OCI-LY1 (cell line): ENCODE measurements at regions not wholly inside any gene's neighbourhood (a gene's known extent, or its start where the extent isn't known, plus 50 kb on each side); places are given as distances from the start of the nearest gene placed in this dataset.

Experiments used
- H2AFZ ChIP-seq: fragments of 200-600 bp; sonication (generic), shearing (Covaris generic); 2 replicates; pipeline ENCODE4 v1.6.0; 2014; ENCODE audit warnings: antibody characterized with exemption, mild to moderate bottlenecking, low read length
- H3F3A ChIP-seq: fragments of 200-600 bp; sonication (generic), shearing (Covaris generic); 2 replicates; pipeline ENCODE4 v1.6.0; 2014; ENCODE audit warnings: mild to moderate bottlenecking, antibody characterized with exemption, low read length, moderate library complexity; ENCODE audit not compliant: insufficient read depth
- H3K27ac ChIP-seq: fragments of 200-600 bp; sonication (generic); 2 replicates; pipeline ENCODE4 v1.5.1; 2014; ENCODE audit warnings: low read length, mixed run types, mild to moderate bottlenecking, low read depth; ENCODE audit not compliant: poor library complexity, severe bottlenecking
- H3K27me3 ChIP-seq: fragments of 200-600 bp; sonication (generic); 2 replicates; pipeline ENCODE4 v1.6.0; 2014; ENCODE audit warnings: antibody characterized with exemption, mild to moderate bottlenecking, low read length, moderate library complexity; ENCODE audit not compliant: insufficient read depth
- H3K36me3 ChIP-seq: fragments of 200-600 bp; sonication (generic); 2 replicates; pipeline ENCODE4 v1.6.1; 2014; ENCODE audit warnings: mild to moderate bottlenecking, antibody characterized with exemption, low read length, moderate library complexity, mixed read lengths; ENCODE audit not compliant: insufficient read depth
- H3K4me1 ChIP-seq: fragments of 200-600 bp; sonication (generic); 2 replicates; pipeline ENCODE4 v1.5.1; 2014; ENCODE audit warnings: mild to moderate bottlenecking, low read length, moderate library complexity; ENCODE audit not compliant: insufficient read depth, severe bottlenecking
- H3K4me2 ChIP-seq: fragments of 200-600 bp; sonication (generic), shearing (Covaris generic); 2 replicates; pipeline ENCODE4 v1.6.1; 2014; ENCODE audit warnings: low read length
- H3K4me3 ChIP-seq: fragments of 200-600 bp; sonication (generic); 2 replicates; pipeline ENCODE4 v1.5.1; 2014; ENCODE audit warnings: low read length, low read depth, mild to moderate bottlenecking, mixed read lengths; ENCODE audit not compliant: poor library complexity, severe bottlenecking
- H3K79me2 ChIP-seq: fragments of 200-600 bp; shearing (Covaris generic); 2 replicates; pipeline ENCODE4 v1.6.1; 2016; ENCODE audit warnings: mixed run types, low read length, mixed read lengths; ENCODE audit not compliant: insufficient read depth
- H3K9ac ChIP-seq: fragments of 200-600 bp; sonication (generic), shearing (Covaris generic); 2 replicates; pipeline ENCODE4 v1.6.1; 2014; ENCODE audit warnings: mild to moderate bottlenecking, low read length, mixed read lengths
- H3K9me2 ChIP-seq: fragments of 200-600 bp; sonication (generic), shearing (Covaris generic); 2 replicates; pipeline ENCODE4 v1.6.1; 2014; ENCODE audit warnings: low read depth, mild to moderate bottlenecking, low read length, mixed read lengths
- H3K9me3 ChIP-seq: fragments of 200-600 bp; shearing (Covaris generic); 2 replicates; pipeline ENCODE4 v1.6.1; 2014; ENCODE audit warnings: low read length, mixed read lengths
- H4K20me1 ChIP-seq: fragments of 200-600 bp; sonication (generic), shearing (Covaris generic); 2 replicates; pipeline ENCODE4 v1.6.0; 2016; ENCODE audit warnings: mild to moderate bottlenecking, low read length; ENCODE audit not compliant: insufficient read depth
- EZH2 ChIP-seq: fragments of 200-600 bp; sonication (generic), shearing (Covaris generic); IDR thresholded peaks from 2 replicates; pipeline ENCODE4 v1.8.0; 2017; ENCODE audit warnings: borderline replicate concordance, mixed run types, mild to moderate bottlenecking, antibody characterized with exemption, low read length, moderate library complexity, mixed read lengths
- TF ChIP-seq, protein P1 (sequence below): fragments of 200-600 bp; sonication (generic), shearing (Covaris generic); IDR thresholded peaks from 2 replicates; pipeline ENCODE4 v1.5.1; 2017; ENCODE audit warnings: mild to moderate bottlenecking, antibody characterized with exemption, low read length, moderate library complexity, mixed read lengths

DNA sequence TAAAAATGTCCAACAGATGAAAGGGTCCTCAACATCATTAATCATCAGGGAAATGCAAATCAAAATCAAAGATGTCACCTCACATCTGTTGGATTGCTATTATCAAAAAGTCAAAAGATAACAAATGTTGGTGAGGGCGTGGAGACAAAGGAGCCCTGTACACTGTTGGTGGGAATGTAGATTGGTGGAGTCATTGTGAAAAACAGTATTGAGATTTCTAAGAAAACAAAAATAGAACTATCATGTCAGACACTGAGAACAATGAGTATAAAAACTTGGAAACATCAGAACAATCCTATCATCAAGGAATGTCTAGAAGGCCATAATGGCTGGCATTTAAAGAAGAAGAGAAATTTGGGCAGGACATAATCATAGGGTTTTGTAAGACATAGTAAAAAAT lies 209.2 kb upstream of the PTGFR start:
- no peak overlapping the region for H3K4me3 ChIP-seq
- TF ChIP-seq EZH2 = no peak
- TF ChIP-seq, protein P1, sequence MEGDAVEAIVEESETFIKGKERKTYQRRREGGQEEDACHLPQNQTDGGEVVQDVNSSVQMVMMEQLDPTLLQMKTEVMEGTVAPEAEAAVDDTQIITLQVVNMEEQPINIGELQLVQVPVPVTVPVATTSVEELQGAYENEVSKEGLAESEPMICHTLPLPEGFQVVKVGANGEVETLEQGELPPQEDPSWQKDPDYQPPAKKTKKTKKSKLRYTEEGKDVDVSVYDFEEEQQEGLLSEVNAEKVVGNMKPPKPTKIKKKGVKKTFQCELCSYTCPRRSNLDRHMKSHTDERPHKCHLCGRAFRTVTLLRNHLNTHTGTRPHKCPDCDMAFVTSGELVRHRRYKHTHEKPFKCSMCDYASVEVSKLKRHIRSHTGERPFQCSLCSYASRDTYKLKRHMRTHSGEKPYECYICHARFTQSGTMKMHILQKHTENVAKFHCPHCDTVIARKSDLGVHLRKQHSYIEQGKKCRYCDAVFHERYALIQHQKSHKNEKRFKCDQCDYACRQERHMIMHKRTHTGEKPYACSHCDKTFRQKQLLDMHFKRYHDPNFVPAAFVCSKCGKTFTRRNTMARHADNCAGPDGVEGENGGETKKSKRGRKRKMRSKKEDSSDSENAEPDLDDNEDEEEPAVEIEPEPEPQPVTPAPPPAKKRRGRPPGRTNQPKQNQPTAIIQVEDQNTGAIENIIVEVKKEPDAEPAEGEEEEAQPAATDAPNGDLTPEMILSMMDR = no peak
- no peak overlapping the region for H3K27ac ChIP-seq
- H3K4me1 ChIP-seq = no peaks in the 10 kb centered on the region
- H3K9me2 ChIP-seq = no peaks in the 10 kb centered on the region
- no peak overlapping the region for H3K4me2 ChIP-seq
- H3K9me3 ChIP-seq = no peaks in the 10 kb centered on the region
- H3K9ac ChIP-seq = no peak overlapping the region
- no peaks in the 10 kb centered on the region for H3F3A ChIP-seq
- no peaks in the 10 kb centered on the region for H3K27me3 ChIP-seq
- no peaks in the 10 kb centered on the region for H3K79me2 ChIP-seq
- no peaks in the 10 kb centered on the region for H4K20me1 ChIP-seq
- H3K36me3 ChIP-seq = no peaks in the 10 kb centered on the region
- no peak overlapping the region for H2AFZ ChIP-seq

DNA sequence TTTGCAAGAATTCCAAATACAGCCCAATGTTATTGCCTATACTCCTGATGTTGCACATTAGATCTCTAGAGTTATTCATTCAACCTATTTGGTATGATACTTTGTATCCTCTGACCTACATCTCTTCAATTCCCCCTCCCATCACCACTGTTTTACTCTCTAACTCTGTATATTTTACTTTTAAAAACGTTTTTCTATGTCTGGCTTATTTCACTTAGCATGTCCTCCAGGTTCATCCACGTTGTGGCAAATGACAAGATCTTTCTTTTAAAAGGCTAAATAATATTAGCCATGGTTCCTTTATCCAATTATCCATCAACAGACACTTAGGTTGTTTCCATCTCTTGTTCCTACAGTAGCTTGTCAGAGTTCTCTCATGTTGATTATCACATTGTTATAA lies 207.1 kb upstream of the PTGFR start:
- Histone ChIP-seq H3F3A (no peaks in the 10 kb centered on the region), H3K9me3 (no peaks in the 10 kb centered on the region), H2AFZ (no peak overlapping the region), H3K36me3 (no peaks in the 10 kb centered on the region), H3K27me3 (no peaks in the 10 kb centered on the region), H3K9me2 (no peaks in the 10 kb centered on the region), H3K79me2 (no peaks in the 10 kb centered on the region), H3K9ac (no peak overlapping the region), H3K4me1 (no peaks in the 10 kb centered on the region), H3K27ac (no peak overlapping the region), H4K20me1 (no peaks in the 10 kb centered on the region), H3K4me3 (no peak overlapping the region), H3K4me2 (no peak overlapping the region)
- no peak for TF ChIP-seq EZH2
- TF ChIP-seq, protein P1 = no peak

DNA sequence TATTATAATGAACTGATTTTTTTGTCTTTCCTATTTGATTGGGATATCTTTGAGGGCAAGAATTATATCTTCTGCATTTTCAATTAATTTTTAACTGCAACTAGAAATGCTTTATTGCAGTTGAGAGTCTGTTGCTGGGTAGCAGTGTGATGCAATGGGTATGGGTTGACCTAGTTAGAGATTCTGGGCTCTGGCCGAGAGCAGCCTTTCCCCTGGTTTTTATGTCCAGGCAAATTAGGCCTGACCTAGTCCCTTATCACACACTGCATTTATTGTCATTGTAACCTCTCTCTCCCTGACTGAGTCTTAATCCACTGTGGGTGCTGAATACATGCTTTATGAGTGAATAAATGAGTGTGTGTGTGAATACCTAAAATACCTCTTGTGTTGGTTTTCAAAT lies 206.4 kb upstream of the PTGFR start:
- H3K4me3 ChIP-seq = no peak overlapping the region
- H3K27ac ChIP-seq = no peak overlapping the region
- H3K27me3 ChIP-seq = no peaks in the 10 kb centered on the region
- H3K36me3 ChIP-seq = no peaks in the 10 kb centered on the region
- H4K20me1 ChIP-seq = no peaks in the 10 kb centered on the region
- H2AFZ ChIP-seq = no peak overlapping the region
- H3K9me2 ChIP-seq = no peaks in the 10 kb centered on the region
- H3K9me3 ChIP-seq = no peaks in the 10 kb centered on the region
- H3F3A ChIP-seq = no peaks in the 10 kb centered on the region
- H3K9ac ChIP-seq = no peak overlapping the region
- no peak overlapping the region for H3K4me2 ChIP-seq
- H3K4me1 ChIP-seq = no peaks in the 10 kb centered on the region
- no peak for TF ChIP-seq EZH2
- TF ChIP-seq, protein P1 = no peak
- no peaks in the 10 kb centered on the region for H3K79me2 ChIP-seq
